ENCODE measurements at regions not wholly inside any gene's neighbourhood (a gene's known extent, or its start where the extent isn't known, plus 50 kb on each side); places are given as distances from the start of the nearest gene placed in this dataset.

GRCh38 chr2:176650104-176650837 is 381.0 kb downstream of the MTX2 start:
- H3K4me3 ChIP-seq (ENCODE audit: low read length), result no peak overlapping the region
- no peaks in the 10 kb centered on the region for H3K36me3 ChIP-seq (ENCODE audit: control insufficient read depth, insufficient read depth, low read length)
- WGBS (ENCODE audit: insufficient coverage), result no CpG with 5 or more reads among the region's 4 CpGs
- peaks cover 2% of the 10 kb centered on the region for H3K4me1 ChIP-seq (ENCODE audit: control insufficient read depth, insufficient read depth, low read length)
- peak overlapping the region; percentile 8 for H3K27ac ChIP-seq (ENCODE audit: low read length)
- H3K9me3 ChIP-seq (replicated peaks; ENCODE audit: control insufficient read depth, low read depth, low read length), result no peaks in the 10 kb centered on the region
- peak; percentile 16 for DNase-seq
- peaks cover 19% of the 10 kb centered on the region for H3K27me3 ChIP-seq (ENCODE audit: control insufficient read depth, insufficient read depth, low read length)

DNA sequence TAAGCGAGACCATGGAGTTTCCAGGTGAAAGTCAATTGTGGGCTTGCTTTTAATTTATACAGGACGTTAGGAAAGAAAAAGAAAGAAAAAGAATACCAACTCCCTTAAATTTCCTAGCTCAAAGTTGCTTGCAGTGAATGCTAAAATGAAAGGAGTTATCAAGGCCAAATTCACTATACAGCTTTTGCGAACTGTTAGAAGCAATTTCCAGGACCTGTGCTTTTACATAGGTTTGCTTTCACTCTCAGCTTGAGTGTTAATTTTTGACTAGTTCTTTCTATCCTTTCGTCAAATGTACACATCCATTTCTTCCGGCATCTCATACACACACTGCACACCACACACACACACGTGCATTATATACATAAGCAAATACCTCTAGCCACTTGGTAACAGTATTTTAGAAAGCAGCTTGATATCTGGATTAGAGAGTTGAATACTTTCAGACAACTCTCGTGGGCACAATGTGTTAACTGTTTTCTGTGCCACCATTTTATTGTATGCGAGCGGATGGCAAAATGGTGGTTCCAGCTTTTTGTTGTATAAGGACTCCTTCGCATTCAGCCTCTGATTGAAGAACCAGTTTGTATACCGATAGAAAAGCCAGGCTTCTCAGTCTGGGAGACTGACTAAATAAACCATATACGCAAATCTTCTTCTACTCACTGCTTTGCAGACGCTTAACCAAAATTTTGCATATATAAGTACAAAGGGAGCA is 381.8 kb downstream of the MTX2 start:
- Histone ChIP-seq H3K9me3 (replicated peaks; ENCODE audit: control insufficient read depth, low read depth, low read length) (no peaks in the 10 kb centered on the region), H3K4me3 (ENCODE audit: low read length) (no peak overlapping the region), H3K4me1 (ENCODE audit: control insufficient read depth, insufficient read depth, low read length) (peaks cover 2% of the 10 kb centered on the region), H3K27me3 (ENCODE audit: control insufficient read depth, insufficient read depth, low read length) (peaks cover 15% of the 10 kb centered on the region), H3K36me3 (ENCODE audit: control insufficient read depth, insufficient read depth, low read length) (no peaks in the 10 kb centered on the region), H3K27ac (ENCODE audit: low read length) (peak overlapping the region; percentile 8)
- peak; percentile 9 for DNase-seq
- 82% methylated on average over 4 of the region's 13 CpGs for WGBS (ENCODE audit: insufficient coverage)

- Histone ChIP-seq H3K36me3 (ENCODE audit: control insufficient read depth, insufficient read depth, low read length) (no peaks in the 10 kb centered on the region), H3K27me3 (ENCODE audit: control insufficient read depth, insufficient read depth, low read length) (peaks cover 10% of the 10 kb centered on the region), H3K27ac (ENCODE audit: low read length) (no peak overlapping the region), H3K9me3 (replicated peaks; ENCODE audit: control insufficient read depth, low read depth, low read length) (no peaks in the 10 kb centered on the region), H3K4me1 (ENCODE audit: control insufficient read depth, insufficient read depth, low read length) (peaks cover 2% of the 10 kb centered on the region), H3K4me3 (ENCODE audit: low read length) (no peak overlapping the region)
- DNase-seq, result peak; percentile 82
- WGBS (ENCODE audit: insufficient coverage), result 7% methylated on average over 3 of the region's 9 CpGs
Observed at GRCh38 chr2:176652300-176653182, 383.3 kb downstream of the MTX2 start.

DNA sequence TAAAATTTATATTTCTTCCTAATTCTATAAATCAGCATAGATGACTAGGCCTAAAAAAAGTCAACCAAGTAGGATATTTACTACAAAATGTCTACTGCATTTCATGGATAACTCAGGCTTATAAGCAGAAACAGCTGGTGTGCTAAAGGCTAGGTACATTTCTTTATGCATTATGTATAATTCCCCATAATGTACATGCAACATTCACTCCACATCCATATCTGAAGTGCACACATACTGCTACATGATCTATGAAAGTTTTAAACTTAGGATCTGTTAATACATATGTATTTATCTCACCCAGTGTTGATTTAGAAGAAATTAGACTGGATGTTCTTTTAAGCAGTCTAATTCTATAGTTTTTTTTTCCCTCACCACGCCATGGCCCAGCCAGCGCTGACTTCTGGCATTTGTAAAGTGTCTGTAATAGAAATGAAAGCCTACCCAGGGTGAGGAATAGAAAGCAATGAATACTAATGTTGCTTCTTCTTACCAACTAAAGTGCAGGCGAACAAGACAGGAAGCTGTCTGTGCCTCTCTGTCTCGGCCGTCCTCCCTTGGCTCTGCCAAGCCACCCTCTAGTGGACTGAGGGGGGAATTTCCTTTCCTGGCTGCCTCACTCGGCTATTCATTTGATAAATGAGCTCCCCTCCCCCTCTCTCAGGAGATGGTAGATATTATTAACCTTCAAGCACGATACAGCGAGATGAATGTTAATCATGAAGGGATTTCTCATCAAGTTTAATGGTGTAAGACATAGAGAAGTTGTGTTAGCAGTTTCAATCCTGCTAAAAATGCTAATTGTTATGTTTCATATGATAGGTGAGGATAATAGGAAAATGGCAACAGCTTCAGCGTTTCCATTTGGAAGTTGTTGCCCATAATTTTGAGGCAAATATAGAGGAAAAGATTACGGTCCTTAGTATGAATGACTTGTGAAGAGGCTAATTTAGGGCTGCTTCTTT is 384.5 kb downstream of the MTX2 start:
- no peaks in the 10 kb centered on the region for H3K9me3 ChIP-seq (replicated peaks; ENCODE audit: control insufficient read depth, low read depth, low read length)
- 100% methylated on average over 2 of the region's 10 CpGs for WGBS (ENCODE audit: insufficient coverage)
- H3K27ac ChIP-seq (ENCODE audit: low read length), result no peak overlapping the region
- DNase-seq, result peak; percentile 65
- peaks cover 2% of the 10 kb centered on the region for H3K4me1 ChIP-seq (ENCODE audit: control insufficient read depth, insufficient read depth, low read length)
- H3K36me3 ChIP-seq (ENCODE audit: control insufficient read depth, insufficient read depth, low read length), result no peaks in the 10 kb centered on the region
- H3K27me3 ChIP-seq (ENCODE audit: control insufficient read depth, insufficient read depth, low read length), result peaks cover 5% of the 10 kb centered on the region
- H3K4me3 ChIP-seq (ENCODE audit: low read length), result no peak overlapping the region

GRCh38 chr2:176656038-176656775 is 387.0 kb downstream of the MTX2 start:
- 100% methylated on average over 1 of the region's 2 CpGs for WGBS (ENCODE audit: insufficient coverage)
- Histone ChIP-seq H3K4me1 (ENCODE audit: control insufficient read depth, insufficient read depth, low read length) (peaks cover 2% of the 10 kb centered on the region), H3K27ac (ENCODE audit: low read length) (no peak overlapping the region), H3K4me3 (ENCODE audit: low read length) (no peak overlapping the region), H3K27me3 (ENCODE audit: control insufficient read depth, insufficient read depth, low read length) (no peaks in the 10 kb centered on the region), H3K9me3 (replicated peaks; ENCODE audit: control insufficient read depth, low read depth, low read length) (no peaks in the 10 kb centered on the region), H3K36me3 (ENCODE audit: control insufficient read depth, insufficient read depth, low read length) (no peaks in the 10 kb centered on the region)
- no peak for DNase-seq

- no peak overlapping the region for H3K27ac ChIP-seq (ENCODE audit: low read length)
- 61% methylated on average over 2 of the region's 2 CpGs for WGBS (ENCODE audit: insufficient coverage)
- no peaks in the 10 kb centered on the region for H3K9me3 ChIP-seq (replicated peaks; ENCODE audit: control insufficient read depth, low read depth, low read length)
- H3K27me3 ChIP-seq (ENCODE audit: control insufficient read depth, insufficient read depth, low read length), result no peaks in the 10 kb centered on the region
- H3K4me1 ChIP-seq (ENCODE audit: control insufficient read depth, insufficient read depth, low read length), result peaks cover 2% of the 10 kb centered on the region
- H3K4me3 ChIP-seq (ENCODE audit: low read length), result no peak overlapping the region
- no peak for DNase-seq
- no peaks in the 10 kb centered on the region for H3K36me3 ChIP-seq (ENCODE audit: control insufficient read depth, insufficient read depth, low read length)
Observed at GRCh38 chr2:176656776-176657140, 387.5 kb downstream of the MTX2 start.

GRCh38 chr2:176657393-176657792 is 388.2 kb downstream of the MTX2 start:
- H3K36me3 ChIP-seq (ENCODE audit: control insufficient read depth, insufficient read depth, low read length), result no peaks in the 10 kb centered on the region
- H3K4me3 ChIP-seq (ENCODE audit: low read length), result no peak overlapping the region
- no CpG with 5 or more reads among the region's 2 CpGs for WGBS (ENCODE audit: insufficient coverage)
- H3K27me3 ChIP-seq (ENCODE audit: control insufficient read depth, insufficient read depth, low read length), result no peaks in the 10 kb centered on the region
- no peaks in the 10 kb centered on the region for H3K9me3 ChIP-seq (replicated peaks; ENCODE audit: control insufficient read depth, low read depth, low read length)
- DNase-seq, result no peak
- H3K27ac ChIP-seq (ENCODE audit: low read length), result no peak overlapping the region
- peaks cover 2% of the 10 kb centered on the region for H3K4me1 ChIP-seq (ENCODE audit: control insufficient read depth, insufficient read depth, low read length)

DNA sequence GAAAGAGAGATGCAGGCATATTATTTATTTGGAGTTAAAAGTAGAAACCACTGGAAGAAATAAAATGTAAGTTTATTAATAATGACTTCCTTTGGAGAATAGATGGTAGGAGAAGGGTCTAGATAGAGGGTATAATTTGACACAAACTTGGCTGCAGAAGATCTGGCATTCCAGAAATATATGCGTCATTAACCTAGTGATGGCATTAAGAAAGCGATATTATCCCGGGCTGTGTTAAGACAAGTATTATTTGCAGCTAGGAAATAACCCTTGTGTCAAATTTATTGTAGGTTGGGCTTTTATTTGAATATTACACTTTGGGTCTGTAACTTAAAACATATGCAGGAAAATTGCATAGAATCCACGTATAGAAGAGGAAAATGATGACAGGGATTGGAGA is 389.5 kb downstream of the MTX2 start:
- H3K36me3 ChIP-seq (ENCODE audit: control insufficient read depth, insufficient read depth, low read length), result no peaks in the 10 kb centered on the region
- no peak for DNase-seq
- no peaks in the 10 kb centered on the region for H3K27me3 ChIP-seq (ENCODE audit: control insufficient read depth, insufficient read depth, low read length)
- H3K9me3 ChIP-seq (replicated peaks; ENCODE audit: control insufficient read depth, low read depth, low read length), result no peaks in the 10 kb centered on the region
- H3K4me1 ChIP-seq (ENCODE audit: control insufficient read depth, insufficient read depth, low read length), result peaks cover 1% of the 10 kb centered on the region
- H3K27ac ChIP-seq (ENCODE audit: low read length), result no peak overlapping the region
- no peak overlapping the region for H3K4me3 ChIP-seq (ENCODE audit: low read length)
- 63% methylated on average over 2 of the region's 4 CpGs for WGBS (ENCODE audit: insufficient coverage)

DNA sequence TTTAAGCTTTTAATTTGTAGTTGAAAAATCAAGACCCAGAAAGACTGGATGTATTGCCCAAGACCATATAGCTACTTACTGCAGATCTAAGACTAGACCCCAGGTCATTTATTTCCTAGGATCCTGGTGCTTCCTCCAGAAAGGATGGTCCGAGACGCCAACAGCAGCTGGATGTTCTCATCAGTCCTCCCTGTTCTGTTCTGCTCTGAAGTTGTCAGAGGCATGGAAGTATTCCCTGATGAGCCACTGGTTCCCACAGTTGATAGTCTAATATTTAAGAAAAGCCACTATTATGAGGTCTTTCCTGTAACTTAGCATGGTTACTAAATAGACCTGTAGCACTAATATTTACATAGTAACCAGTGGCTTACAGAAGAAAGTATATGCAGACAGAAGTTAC is 393.5 kb downstream of the MTX2 start:
- peak; percentile 32 for DNase-seq
- no peaks in the 10 kb centered on the region for H3K36me3 ChIP-seq (ENCODE audit: control insufficient read depth, insufficient read depth, low read length)
- no peak overlapping the region for H3K4me3 ChIP-seq (ENCODE audit: low read length)
- H3K27ac ChIP-seq (ENCODE audit: low read length), result no peak overlapping the region
- H3K9me3 ChIP-seq (replicated peaks; ENCODE audit: control insufficient read depth, low read depth, low read length), result no peaks in the 10 kb centered on the region
- no CpG with 5 or more reads among the region's 2 CpGs for WGBS (ENCODE audit: insufficient coverage)
- no peaks in the 10 kb centered on the region for H3K27me3 ChIP-seq (ENCODE audit: control insufficient read depth, insufficient read depth, low read length)
- no peaks in the 10 kb centered on the region for H3K4me1 ChIP-seq (ENCODE audit: control insufficient read depth, insufficient read depth, low read length)
